ENCODE measurements at regions not wholly inside any gene's neighbourhood (a gene's known extent, or its start where the extent isn't known, plus 50 kb on each side); places are given as distances from the start of the nearest gene placed in this dataset.

DNA sequence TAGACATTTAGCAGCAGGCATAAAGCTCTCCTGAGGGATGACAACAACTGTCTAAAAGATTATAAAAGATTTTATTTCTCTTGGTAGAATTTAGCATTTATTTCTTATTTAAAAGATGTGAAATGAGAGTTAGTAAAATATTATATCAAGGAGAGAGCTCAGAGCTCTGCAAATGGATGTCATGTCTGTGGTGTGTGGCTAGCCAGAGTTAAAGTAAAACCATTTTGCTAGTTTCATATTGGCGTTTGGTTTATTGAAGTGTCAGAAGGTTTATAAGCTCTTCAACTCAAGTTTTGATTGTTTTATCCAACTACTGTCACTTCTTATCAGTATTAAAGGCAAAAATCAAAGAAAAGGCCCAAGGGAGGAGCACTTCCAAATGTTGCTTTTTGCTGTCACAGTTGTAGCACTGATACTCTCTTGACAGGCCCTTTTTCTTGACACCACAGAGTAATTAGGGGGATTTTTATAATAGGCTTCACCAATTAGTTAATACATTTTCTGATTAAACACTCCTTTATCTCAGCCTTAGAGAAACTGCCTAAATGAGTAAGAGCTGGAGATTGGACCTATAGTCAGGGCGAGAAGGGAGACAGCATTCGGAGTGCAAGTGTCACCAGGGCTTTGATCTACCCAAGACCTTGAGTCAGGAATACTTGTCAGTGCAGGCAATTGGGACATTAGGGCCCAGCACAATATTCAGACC is 233.9 kb downstream of the PTBP2 start:
- H3K9me3 ChIP-seq = no peaks in the 10 kb centered on the region
- DNase-seq (no peak), ATAC-seq (no peak)
- H3K4me3 ChIP-seq = no peak overlapping the region
- TF ChIP-seq, protein P1, sequence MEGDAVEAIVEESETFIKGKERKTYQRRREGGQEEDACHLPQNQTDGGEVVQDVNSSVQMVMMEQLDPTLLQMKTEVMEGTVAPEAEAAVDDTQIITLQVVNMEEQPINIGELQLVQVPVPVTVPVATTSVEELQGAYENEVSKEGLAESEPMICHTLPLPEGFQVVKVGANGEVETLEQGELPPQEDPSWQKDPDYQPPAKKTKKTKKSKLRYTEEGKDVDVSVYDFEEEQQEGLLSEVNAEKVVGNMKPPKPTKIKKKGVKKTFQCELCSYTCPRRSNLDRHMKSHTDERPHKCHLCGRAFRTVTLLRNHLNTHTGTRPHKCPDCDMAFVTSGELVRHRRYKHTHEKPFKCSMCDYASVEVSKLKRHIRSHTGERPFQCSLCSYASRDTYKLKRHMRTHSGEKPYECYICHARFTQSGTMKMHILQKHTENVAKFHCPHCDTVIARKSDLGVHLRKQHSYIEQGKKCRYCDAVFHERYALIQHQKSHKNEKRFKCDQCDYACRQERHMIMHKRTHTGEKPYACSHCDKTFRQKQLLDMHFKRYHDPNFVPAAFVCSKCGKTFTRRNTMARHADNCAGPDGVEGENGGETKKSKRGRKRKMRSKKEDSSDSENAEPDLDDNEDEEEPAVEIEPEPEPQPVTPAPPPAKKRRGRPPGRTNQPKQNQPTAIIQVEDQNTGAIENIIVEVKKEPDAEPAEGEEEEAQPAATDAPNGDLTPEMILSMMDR (IDR thresholded peaks at IDR 0.05) = no peak
- no peak for TF ChIP-seq POLR2A (IDR thresholded peaks at IDR 0.05)
- 70 to 72% methylated on average over 3 of the region's 3 CpGs for WGBS, 2 donors
- intact Hi-C loops (cut with DNase I) = no loop called here
- H3K36me3 ChIP-seq (replicated peaks in 1 of 2; ENCODE audit: insufficient read depth in 1 of 2, low read depth in 2 of 2) = no peaks in the 10 kb centered on the region
- no peaks in the 10 kb centered on the region for H3K27me3 ChIP-seq
- H3K4me1 ChIP-seq = no peaks in the 10 kb centered on the region
- no peak overlapping the region for H3K27ac ChIP-seq

GRCh38 chr1:96962216-96962615 is 240.6 kb downstream of the PTBP2 start:
- no peak for DNase-seq
- no peaks in the 10 kb centered on the region for H3K27me3 ChIP-seq
- H3K9me3 ChIP-seq = no peaks in the 10 kb centered on the region
- TF ChIP-seq, protein P1 (IDR thresholded peaks at IDR 0.05) = no peak
- no peak for TF ChIP-seq POLR2A (IDR thresholded peaks at IDR 0.05)
- H3K36me3 ChIP-seq (replicated peaks in 1 of 2; ENCODE audit: insufficient read depth in 1 of 2, low read depth in 2 of 2) = no peaks in the 10 kb centered on the region
- H3K4me3 ChIP-seq = no peak overlapping the region
- WGBS, 2 donors = 56 to 68% methylated on average over 2 of the region's 2 CpGs
- no peak overlapping the region for H3K27ac ChIP-seq
- no peaks in the 10 kb centered on the region for H3K4me1 ChIP-seq
- no peak for ATAC-seq
- intact Hi-C loops (cut with DNase I) = loop anchor here (10.0 kb wide), 1 partner anchor 1093 kb away; no protein-coding TSS in a partner anchor

- no peaks in the 10 kb centered on the region for H3K27me3 ChIP-seq
- no peaks in the 10 kb centered on the region for H3K36me3 ChIP-seq (replicated peaks in 1 of 2; ENCODE audit: insufficient read depth in 1 of 2, low read depth in 2 of 2)
- intact Hi-C loops (cut with DNase I) = loop anchor here (10.0 kb wide), 1 partner anchor 1092 kb away; no protein-coding TSS in a partner anchor
- no peaks in the 10 kb centered on the region for H3K9me3 ChIP-seq
- ATAC-seq (peak; percentile 38), DNase-seq (peak in 2 of 4 donors; percentile 3 to 13)
- 26 to 27% methylated on average over 4 of the region's 4 CpGs for WGBS, 2 donors
- H3K4me3 ChIP-seq = no peak overlapping the region
- no peaks in the 10 kb centered on the region for H3K4me1 ChIP-seq
- no peak overlapping the region for H3K27ac ChIP-seq
- no peak for TF ChIP-seq POLR2A (IDR thresholded peaks at IDR 0.05)
- TF ChIP-seq, protein P1 (IDR thresholded peaks at IDR 0.05) = no peak
These were observed 241.2 kb downstream of the PTBP2 start for GRCh38 chr1:96962751-96963211.

GRCh38 chr1:96964761-96965160 is 243.2 kb downstream of the PTBP2 start:
- ATAC-seq = no peak
- H3K9me3 ChIP-seq = no peaks in the 10 kb centered on the region
- H3K27me3 ChIP-seq = no peaks in the 10 kb centered on the region
- no peak overlapping the region for H3K4me3 ChIP-seq
- TF ChIP-seq, protein P1 (IDR thresholded peaks at IDR 0.05) = no peak
- no peak for TF ChIP-seq POLR2A (IDR thresholded peaks at IDR 0.05)
- H3K27ac ChIP-seq = no peak overlapping the region
- 39 to 40% methylated on average over 1 of the region's 1 CpG for whole genome bisulfite sequencing, 2 donors
- DNase-seq = no peak
- intact Hi-C loops (cut with DNase I) = loop anchor here (10.0 kb wide), 1 partner anchor 1090 kb away; no protein-coding TSS in a partner anchor
- H3K36me3 ChIP-seq (replicated peaks in 1 of 2; ENCODE audit: insufficient read depth in 1 of 2, low read depth in 2 of 2) = no peaks in the 10 kb centered on the region
- no peaks in the 10 kb centered on the region for H3K4me1 ChIP-seq
